HepG2 (cell line): ENCODE measurements at regions not wholly inside any gene's neighbourhood (a gene's known extent, or its start where the extent isn't known, plus 50 kb on each side); places are given as distances from the start of the nearest gene placed in this dataset.

Source experiments
- ASH2L ChIP-seq: fragments of 300-600, 200-600 bp; sonication (generic); IDR thresholded peaks from 2 replicates; pipeline ENCODE4 v1.7.0; 2017; ENCODE audit warnings: low read depth, mild to moderate bottlenecking, moderate library complexity, mixed read lengths, low read length; ENCODE audit not compliant: insufficient read length
- BCL3 ChIP-seq: sonication (generic); formaldehyde crosslinking; IDR thresholded peaks from 2 replicates; pipeline ENCODE4 v1.5.1; 2020; ENCODE audit warnings: mild to moderate bottlenecking, missing genetic modification reagents, moderate library complexity
- DRAP1 ChIP-seq: IDR thresholded peaks from 2 replicates; pipeline ENCODE4 v1.6.1; 2016; ENCODE audit warnings: missing genetic modification reagents, missing compliant biosample characterization
- ELF1 ChIP-seq: sonication (generic); formaldehyde crosslinking; IDR thresholded peaks from 2 replicates; pipeline ENCODE4 v1.4.0; 2020; ENCODE audit warnings: missing genetic modification reagents
- NFKB2 ChIP-seq: sonication (generic); formaldehyde crosslinking; IDR thresholded peaks from 2 replicates; pipeline ENCODE4 v1.4.0; 2020; ENCODE audit warnings: missing genetic modification reagents, borderline replicate concordance
- NFYB ChIP-seq: sonication (generic); formaldehyde crosslinking; IDR thresholded peaks from 2 replicates; pipeline ENCODE4 v1.4.0; 2020; ENCODE audit warnings: missing genetic modification reagents
- THAP9 ChIP-seq: sonication (generic); formaldehyde crosslinking; IDR thresholded peaks from 2 replicates; pipeline ENCODE4; 2020; ENCODE audit warnings: missing genetic modification reagents, mild to moderate bottlenecking, borderline replicate concordance
- TSC22D2 ChIP-seq: sonication (generic); formaldehyde crosslinking; IDR thresholded peaks from 2 replicates; pipeline ENCODE4 v1.5.1; 2020; ENCODE audit warnings: missing genetic modification reagents, mild to moderate bottlenecking, borderline replicate concordance
- ZFP91 ChIP-seq: sonication (generic); formaldehyde crosslinking; IDR thresholded peaks from 2 replicates; pipeline ENCODE4 v1.9.0; 2022; ENCODE audit warnings: missing genetic modification reagents, mild to moderate bottlenecking, borderline replicate concordance
- ZNF230 ChIP-seq: sonication (generic); formaldehyde crosslinking; IDR thresholded peaks from 2 replicates; pipeline ENCODE4 v1.4.0; 2020; ENCODE audit warnings: mild to moderate bottlenecking, missing genetic modification reagents
- ZNF318 ChIP-seq: sonication (generic); formaldehyde crosslinking; IDR thresholded peaks from 2 replicates; pipeline ENCODE4 v1.4.0; 2020; ENCODE audit warnings: mild to moderate bottlenecking, missing genetic modification reagents
- ZNF547 ChIP-seq: sonication (generic); formaldehyde crosslinking; IDR thresholded peaks from 2 replicates; pipeline ENCODE4 v1.5.1; 2020; ENCODE audit warnings: mild to moderate bottlenecking, missing genetic modification reagents

GRCh38 chr16:21334188-21335146 lies 56.4 kb upstream of the CRYM start (continued):
- TF ChIP-seq ASH2L (peak; percentile 20), BCL3 (CRISPR knock-in tag) (peak; percentile 81; the same call in 1 of the 2 replicates), NFKB2 (CRISPR knock-in tag) (peak; percentile 94; the same call in 1 of the 2 replicates), ZNF547 (CRISPR knock-in tag) (peak; percentile 38; the same call in 1 of the 2 replicates), THAP9 (CRISPR knock-in tag) (peak; percentile 84; the same call in 1 of the 2 replicates), TSC22D2 (0 out of 2 replicates have a peak, but pooled peaks have one; percentile 44), NFYB (CRISPR knock-in tag) (peak; percentile 38; the same call in 1 of the 2 replicates), ZFP91 (CRISPR knock-in tag) (peak; percentile 71), ELF1 (CRISPR knock-in tag) (0 out of 2 replicates have a peak, but pooled peaks have one; percentile 9), ZNF230 (CRISPR knock-in tag) (peak; percentile 79; the same call in 1 of the 2 replicates), DRAP1 (CRISPR knock-in tag) (peak; percentile 79), ZNF318 (CRISPR knock-in tag) (peak; percentile 29; the same call in 1 of the 2 replicates)
